GM19238 (cell line): ENCODE measurements at regions not wholly inside any gene's neighbourhood (a gene's known extent, or its start where the extent isn't known, plus 50 kb on each side); places are given as distances from the start of the nearest gene placed in this dataset.

Experiments
- DNase-seq: peaks from one replicate; pipeline ENCODE4 v3.0.0; 2011; ENCODE audit warnings: low spot score; ENCODE audit not compliant: insufficient read length

DNA sequence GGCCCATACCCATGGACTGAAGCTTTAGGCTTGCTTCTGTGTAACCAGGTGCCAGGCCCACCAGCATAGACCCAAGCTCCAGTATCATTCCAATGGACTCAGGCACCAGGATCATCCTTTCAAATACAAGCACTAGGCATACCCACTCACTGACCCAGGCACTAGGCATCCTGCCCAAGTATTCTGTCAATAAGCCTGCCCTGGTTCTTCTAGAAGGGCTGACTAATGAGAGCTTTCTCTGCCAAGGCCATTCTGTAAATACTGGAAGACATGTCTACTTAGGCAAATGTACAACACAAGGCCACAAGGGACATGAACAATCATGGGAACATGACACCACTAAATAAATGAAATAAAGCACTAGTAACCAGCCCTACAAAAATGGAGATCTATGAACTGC, 352.2 kb downstream of the FSCB start:
- no peak for DNase-seq

DNA sequence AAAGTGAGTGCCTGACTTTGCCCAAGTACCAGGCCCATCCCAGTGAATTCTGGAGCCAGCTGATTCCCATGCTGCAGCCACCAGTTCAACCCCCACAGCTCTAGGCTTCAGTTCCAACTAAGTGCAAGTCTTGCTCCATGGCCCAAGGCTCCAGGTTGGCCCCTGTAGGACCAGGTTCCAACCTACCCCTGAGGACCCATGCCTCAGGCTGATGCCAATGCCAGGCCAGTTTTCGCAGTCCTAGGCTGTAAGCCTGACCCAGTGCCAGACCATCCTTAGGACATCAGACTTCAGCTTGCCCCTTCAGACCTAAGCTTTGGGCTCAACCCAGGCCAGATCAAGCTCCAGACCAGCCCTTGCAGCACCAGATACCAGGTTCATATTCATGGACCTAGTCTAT, 352.6 kb downstream of the FSCB start:
- no peak for DNase-seq

DNA sequence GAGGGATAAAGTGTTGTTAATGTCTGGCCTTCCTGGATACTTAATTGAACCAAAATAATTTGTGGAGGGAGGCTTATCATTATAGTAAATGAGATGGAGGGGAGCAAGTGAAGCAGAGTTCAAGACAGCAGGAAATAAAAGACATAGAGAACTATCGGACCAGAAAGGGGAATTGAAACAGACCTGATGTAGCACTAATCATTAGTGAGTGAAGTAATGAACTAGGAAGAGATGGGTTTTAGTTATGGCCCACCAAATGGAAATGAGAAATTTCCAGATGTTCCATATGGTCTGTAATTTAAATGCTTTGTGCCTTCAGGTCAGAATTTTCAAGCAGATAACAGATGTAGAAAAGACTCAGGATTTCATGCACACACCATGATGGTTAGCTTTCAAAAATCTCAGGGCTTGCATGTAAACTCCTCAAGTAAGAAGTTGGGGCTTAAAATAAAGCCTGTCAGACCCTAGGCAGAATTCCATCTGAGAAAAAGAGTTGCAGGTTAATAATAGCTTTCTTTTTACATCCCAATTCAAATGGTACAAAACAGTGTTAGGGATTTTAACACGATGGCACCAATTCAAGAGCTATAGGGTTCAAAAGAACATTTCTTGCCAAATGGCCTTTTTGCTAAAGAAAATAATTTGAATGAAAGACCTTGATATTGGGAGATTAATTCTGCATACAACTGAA, 355.8 kb downstream of the FSCB start:
- no peak for DNase-seq

DNA sequence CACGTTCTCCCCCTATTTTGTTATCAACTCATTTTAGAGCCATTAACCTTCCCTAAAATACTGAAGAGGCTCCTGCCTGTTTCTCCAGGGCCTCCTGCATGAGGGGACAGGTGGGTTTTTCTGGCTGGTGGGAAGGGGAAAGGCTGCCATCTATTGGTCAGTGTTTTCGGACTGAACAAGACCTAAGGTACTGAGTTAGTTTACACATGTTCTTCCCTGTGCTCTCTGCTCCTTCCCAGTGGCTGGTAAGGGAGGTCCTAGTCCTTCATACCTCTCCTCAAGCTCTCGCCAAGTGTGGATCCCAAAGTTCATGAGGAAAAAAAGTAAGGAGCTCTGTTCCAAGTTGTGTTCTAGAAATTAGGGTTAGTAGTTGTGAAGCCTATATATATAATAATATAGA, 357.5 kb downstream of the FSCB start:
- no peak for DNase-seq

DNA sequence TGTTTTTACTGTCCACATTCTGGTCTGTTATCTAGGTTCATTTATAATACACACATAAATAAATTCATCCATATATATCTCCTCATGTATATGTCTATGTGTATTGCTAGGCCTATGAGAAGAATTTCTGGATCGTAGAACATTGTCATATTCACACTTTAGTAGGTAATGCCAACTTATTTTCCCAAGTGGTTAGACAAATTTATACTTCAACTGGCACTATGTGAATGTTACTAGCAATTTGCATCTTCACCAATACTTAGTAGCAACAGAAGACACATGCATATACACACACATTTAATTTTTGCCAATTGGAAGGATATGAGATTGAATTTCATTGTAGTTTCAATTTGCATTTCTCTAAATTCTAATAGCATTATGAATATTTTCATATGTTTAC, 365.1 kb downstream of the FSCB start:
- DNase-seq = no peak

DNA sequence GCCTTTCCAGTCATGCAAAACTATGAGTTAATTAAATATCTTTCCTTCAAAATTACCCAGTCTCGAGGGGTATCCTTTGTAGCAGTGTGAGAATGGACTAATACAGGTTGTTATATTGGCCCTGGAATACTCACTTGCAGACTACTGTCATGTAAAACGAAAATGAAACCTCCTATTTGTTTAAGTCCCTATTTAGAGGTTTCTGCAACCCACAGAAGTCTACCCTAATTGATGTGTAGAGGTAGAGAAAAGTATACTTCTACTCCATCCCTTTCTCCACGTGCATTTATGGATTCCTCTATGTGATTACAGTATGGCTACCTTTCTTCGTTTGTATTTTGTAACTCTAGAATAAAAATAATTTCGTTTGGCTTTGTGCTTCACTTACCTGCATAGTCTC, 371.1 kb downstream of the FSCB start:
- DNase-seq = no peak

DNA sequence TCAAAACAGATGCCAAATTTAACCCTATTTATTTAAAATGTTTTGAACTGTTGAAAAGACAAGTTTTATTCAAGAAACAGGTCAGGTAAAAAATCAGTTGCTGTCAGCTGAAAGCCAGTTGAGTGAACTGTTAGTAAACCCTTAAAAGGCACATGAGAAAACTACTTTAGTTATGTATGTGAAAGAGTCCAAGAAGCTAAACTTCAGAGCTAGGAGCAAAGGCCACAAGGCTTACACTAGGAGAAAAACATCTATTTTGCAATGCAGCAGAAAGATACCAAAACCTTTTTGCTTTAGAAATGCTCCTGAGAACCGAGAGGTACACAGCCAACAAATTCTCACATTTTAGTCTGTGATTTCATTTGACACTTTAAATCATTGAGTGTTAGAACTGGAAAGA, 375.2 kb downstream of the FSCB start:
- DNase-seq = no peak

DNA sequence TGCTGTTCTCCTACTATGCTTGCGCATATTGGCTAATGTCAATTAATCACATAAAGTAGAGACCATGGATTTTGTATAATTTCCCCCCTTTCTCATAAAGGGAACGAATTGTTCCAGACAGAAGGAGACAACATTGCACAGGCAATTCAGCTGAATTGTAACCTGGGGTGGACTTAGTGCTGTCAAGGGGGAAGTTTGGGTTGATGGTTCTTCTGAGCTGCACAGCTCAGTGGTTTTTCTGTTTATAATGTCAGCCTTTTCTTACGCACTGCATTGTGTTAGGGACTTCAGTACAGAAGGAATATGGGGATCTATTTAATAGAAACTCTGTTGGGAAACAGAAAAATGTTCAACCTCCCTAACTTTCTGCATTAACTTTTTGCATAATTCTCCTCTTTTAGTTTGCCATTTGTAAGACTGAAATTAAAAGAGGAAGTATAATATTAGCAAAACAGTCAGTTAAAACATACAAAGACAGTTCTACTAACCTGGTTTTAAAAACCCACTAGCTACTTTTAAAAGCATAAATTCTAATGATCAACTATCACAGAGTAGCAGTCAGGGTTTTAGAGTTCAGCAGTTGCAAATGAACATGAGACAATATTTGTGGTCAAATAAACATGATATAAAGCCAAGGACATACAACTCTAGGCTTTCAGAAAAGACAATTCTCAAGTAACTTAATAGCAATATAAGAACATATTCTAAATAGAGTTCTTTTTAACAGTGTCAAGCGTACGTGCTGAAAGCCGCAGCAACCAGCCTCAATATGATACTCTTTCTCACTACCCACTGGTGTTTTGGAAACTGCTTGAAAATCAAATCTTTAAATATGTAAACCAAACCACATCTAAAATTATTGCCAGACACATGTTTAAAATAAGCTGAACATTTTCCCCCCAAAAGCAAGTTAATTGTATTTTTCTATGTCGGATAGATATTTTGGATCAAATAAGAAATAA, 393.0 kb downstream of the FSCB start:
- DNase-seq = no peak

DNA sequence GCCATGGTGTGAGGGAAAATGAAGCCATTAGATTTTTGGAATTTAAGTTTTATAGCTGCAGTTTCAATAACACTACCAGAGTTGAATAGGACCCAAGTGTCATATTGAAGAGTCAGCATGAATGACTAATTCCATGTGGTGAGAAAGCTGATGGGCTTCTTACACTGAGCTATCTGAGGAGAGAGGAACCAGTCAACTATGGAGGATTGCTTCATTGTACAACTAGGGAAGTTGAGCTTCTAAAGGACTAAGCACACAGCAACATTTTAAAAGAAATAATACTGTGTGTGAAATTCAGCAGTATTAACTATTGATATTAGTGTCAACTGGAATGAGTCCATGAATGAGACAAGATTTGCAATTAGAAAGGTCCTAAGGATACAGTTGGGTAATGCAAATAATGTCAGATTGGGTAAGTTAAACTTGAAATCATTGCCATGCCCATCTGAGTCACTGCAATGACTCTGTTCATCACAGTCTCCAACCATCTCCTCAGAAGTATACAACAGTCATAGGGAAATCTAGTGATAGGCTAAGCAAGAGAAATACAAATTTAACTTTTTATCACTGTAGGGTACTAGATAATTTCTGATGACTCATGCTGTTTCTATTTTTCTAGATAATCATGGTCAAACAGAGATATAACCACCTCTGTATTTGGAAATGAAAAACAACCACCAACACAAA, 394.2 kb downstream of the FSCB start:
- no peak for DNase-seq

DNA sequence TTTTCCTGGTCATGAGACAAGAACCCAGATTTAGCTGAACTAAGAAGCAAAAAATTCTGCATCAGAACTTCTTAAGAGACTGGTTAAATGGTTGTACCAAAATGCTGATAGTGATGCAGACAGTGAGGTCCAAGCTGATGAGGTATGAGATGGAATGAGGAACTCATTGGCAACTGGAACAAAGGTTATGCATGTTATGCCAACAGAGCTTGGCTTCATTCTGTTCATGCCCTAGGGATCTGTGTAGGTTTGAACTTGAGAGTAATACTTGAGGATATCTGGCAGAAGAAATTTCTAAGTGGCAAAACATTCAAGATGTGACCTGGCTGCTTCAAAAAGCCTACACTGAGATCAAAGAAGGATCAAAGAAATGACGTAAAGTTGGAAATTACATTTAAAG, 398.0 kb downstream of the FSCB start:
- DNase-seq = no peak

DNA sequence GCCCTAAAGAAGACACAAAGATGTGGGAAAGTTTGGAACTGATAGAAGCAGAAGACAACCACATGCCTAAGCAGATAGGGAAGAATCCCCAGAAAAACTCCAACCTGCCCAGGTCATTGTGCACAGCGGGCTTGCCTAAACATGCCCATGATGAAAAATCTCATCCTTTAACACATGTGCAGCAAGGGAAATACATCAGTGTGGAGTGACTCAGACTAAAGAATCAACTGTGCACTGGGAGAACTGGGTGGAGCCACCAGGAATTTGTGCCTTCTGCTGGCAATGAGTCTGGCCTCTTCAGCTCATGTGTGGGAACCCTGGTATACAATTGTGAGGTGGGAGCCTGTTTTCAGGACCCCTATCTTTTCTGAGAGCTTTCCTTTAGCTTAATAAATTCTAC, 398.5 kb downstream of the FSCB start:
- DNase-seq = no peak

DNA sequence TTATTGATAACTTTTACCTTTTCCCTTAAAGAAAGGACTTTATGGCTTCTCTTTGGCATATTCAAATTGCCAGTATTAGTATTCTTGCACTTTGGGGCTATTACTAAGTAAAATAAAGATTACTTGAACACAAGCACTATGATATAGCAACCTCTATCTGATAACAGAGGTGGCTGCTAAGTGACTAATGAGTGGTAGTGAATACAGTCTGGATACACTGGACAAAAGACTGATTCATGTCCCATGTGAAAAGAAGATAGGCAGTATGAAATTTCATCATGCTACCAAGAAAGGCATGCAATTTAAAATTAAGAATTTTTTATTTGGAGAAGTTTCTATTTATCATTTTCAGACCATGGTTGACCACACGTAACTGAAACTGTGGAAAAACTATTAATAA, 399.9 kb downstream of the FSCB start:
- no peak for DNase-seq

DNA sequence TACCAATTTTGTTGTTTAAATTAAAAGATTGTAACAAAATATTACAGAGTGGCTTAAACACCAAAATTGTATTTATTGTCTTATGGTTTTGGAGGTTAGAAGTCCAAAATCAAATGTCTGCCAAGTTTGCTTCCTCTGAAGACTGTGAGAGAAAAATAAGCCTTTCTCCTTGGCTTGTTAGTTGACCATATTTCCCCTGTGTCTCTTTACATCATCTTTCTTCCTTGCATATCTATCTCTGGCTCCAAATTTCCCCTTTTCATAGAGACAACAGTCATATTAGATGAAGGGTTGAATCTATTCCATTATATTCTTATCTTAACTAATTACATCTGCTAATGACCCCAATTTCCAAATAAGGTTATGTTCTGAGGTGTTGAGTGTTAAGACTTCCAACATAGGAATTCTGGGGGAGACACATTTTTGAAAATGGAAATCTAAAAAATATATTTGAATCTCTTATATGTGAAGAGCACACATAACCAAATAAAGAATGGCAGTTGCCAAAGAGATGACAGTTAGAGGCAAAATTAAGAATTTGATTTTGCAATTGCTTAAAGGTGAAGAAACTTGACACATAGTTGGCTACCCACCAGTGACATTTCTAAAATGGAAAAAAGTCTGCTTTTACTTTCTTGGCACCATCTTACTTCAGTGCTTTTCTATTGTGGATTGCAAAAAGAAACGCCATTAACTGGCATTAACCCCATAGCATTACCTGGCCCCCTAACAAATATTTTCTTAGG, 407.2 kb downstream of the FSCB start:
- no peak for DNase-seq

DNA sequence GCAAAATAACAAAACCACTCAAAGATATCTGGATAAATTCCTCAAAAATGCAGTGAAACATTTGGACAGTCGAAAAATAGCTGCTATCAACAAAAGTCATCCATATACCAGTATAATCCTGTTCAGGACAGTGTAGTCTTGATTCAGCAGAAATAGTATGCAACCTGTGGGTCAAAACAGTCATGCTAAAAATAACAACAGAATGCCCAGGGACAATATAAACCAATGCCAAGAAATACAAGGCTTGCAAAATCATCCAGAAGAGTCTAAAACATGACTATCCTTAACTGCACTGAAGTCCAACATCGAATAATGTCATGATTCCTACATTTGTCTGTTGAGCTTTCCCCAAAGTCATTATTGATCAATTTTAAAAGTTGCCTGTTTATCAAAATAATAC, 425.9 kb downstream of the FSCB start:
- DNase-seq = no peak

DNA sequence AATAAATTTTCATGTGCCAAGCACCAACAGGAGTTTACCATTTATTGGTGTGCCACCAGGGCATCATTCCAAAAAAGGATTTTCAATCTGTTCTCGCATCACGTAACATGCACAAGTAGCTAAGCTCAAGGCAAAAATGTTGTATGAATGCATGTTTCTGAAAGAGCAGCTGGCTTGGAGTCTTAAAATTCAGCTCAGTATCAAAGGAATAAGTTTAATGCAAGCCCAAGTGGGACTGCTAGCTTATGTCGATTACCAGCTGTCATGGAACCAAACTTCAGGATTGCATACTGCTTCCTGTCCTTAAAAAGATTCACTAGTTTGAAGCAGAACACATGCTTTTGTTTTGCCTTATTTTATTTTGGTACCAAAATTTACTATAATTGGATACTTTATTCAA, 437.0 kb downstream of the FSCB start:
- no peak for DNase-seq

DNA sequence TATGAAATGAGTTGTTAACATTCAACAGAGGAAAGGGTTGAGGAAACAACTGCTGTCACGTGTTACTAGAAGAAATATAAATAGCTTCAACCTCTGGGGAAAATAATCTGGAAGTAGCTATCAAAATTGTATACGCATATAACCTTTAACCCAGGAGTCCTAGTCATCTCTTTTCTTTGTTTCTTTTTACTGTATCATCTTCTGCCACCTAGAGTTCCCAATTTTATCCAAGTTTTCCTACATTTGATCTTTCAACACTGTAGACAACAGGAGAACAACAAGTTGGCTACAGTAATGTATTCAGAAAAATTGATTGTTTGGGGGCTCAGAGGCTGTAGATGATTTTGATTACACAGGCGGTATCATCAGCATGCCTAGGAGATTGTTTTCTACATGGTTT, 453.7 kb downstream of the FSCB start:
- no peak for DNase-seq

DNA sequence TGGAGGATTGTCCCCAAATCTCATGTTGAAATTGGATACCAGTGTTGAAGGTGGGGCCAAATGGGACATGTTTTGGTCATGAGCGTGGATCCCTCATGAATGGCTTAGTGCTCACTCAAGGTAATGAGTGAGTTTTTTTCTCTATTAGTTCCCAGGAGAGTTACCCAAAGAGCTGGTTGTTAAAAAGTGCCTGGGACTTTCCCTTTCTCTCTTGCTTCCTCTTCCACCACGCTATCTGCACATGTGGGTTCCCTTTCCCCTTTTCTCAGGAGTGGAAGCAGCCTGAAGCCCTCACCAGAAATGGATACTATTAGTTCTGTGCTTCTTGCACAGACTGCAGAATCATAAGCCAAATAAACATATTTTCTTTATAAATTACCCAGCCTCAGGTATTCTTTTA, 465.4 kb downstream of the FSCB start:
- no peak for DNase-seq

DNA sequence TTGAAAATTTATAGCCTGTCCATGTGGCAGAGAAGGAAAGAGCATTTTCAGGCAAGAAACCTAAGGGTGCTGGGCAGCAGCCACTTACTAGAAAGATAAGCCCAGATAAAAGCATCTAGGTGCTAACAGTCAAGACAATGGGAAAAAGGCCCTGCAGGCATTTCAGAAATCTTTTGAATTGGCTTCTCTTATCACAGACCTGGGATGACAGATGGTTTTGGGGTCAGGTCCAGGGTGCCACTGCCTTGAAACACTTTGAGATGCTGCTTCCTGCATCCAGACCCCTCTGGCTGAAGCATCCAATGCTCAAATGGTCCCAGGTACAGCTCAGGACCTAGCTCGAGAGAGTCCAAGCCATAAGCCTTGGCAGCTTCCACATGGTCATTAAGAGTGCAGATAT, 466.5 kb downstream of the FSCB start:
- no peak for DNase-seq

DNA sequence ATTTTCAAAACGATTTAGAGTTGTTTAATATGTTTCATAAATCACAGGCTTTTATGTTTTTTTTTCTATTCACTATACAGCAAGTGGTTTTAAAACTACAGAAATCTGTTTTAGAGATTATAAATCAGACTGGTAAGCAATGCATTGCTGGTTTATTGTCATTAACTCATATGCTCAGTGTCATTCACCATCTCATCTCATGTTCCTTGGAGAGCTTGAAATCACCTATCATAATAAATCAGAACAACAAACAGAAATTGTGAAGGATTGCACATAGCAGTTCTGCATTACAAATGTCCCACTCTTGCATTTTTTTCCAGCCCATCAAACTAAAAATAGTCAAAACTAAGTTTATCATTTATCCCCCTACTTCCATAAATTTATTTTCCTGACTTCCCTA, 470.8 kb downstream of the FSCB start:
- no peak for DNase-seq

DNA sequence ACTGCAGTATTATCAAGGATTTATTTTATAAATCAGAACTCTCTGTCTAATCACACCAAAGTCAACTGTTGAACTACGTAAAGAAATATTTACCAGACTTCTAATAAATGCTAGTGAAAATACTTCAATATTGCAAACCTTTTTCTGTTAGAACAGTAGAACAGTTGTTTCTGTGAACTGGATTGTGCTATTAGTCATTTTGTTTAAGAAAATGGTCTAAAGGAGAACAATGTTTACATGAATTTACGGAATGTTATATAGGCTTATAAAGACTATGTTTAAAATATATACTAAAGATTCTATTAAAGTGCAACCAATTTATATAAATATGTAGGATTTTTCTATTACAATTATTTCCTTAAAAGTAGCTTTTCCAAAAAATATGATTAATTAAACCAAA, 471.4 kb downstream of the FSCB start:
- no peak for DNase-seq

DNA sequence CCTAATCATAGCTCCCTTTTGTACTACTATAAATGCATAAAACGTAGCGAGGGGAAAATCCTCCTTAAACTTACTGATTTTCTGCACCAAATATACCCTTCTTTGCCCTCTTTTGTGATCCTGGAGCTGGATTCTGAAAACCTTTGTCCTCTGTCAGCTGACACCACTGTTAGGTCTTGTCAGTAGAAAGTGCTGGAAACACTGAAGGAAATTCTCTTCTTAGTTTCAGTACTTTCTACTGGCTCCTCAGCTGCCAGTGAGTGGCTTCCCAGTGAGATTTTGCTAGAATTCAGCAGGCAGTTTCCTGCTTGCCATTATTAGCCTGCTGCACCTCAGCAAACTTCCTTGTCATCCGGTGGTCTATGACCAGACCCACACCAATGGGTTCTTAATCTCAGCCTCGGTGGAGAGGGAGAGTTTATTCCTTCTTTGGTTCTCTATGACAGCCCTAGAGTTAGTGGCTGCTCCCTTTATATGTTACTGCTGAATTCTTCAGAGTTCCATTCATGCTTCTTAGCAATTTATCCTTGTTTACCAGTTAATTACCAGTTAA, 476.2 kb downstream of the FSCB start:
- no peak for DNase-seq
